ENCODE measurements at regions not wholly inside any gene's neighbourhood (a gene's known extent, or its start where the extent isn't known, plus 50 kb on each side); places are given as distances from the start of the nearest gene placed in this dataset.

- no peaks in the 10 kb centered on the region for H3K36me3 ChIP-seq (ENCODE audit: insufficient read depth, low read length, poor library complexity, severe bottlenecking)
- CTCF ChIA-PET: no interaction called here
- no peaks in the 10 kb centered on the region for H3K4me1 ChIP-seq (ENCODE audit: insufficient read depth, low read length, poor library complexity, severe bottlenecking)
- H3K27me3 ChIP-seq (replicated peaks; ENCODE audit: insufficient read depth, low read depth, low read length, poor library complexity): no peaks in the 10 kb centered on the region
- DNase-seq (ENCODE audit: low spot score): no peak
- POLR2A ChIA-PET (ENCODE audit: low non-redundant PET): no interaction called here
- TF ChIP-seq EZH2 (IDR thresholded peaks at IDR 0.05; ENCODE audit: borderline replicate concordance, low read depth, low read length, poor library complexity, severe bottlenecking): no peak
- TF ChIP-seq CTCF (conservative IDR thresholded peaks at IDR 0.05; ENCODE audit: low read depth, low read length): no peak
- no peaks in the 10 kb centered on the region for H3K9me3 ChIP-seq (ENCODE audit: low read depth, low read length, poor library complexity, severe bottlenecking)
- intact Hi-C loops (cut with micrococcal nuclease; ENCODE audit: unreplicated experiment): no loop called here
- no peak overlapping the region for H3K4me3 ChIP-seq (ENCODE audit: low read depth, low read length, poor library complexity, severe bottlenecking)
- BruUV-seq (replicated peaks): no TSS peak
- no peak overlapping the region for H3K27ac ChIP-seq (ENCODE audit: low read depth, low read length, poor library complexity, severe bottlenecking)
Observed at GRCh38 chr3:145906301-145906700, 254.7 kb downstream of the PLOD2 start.

- H3K4me3 ChIP-seq (ENCODE audit: low read depth, low read length, poor library complexity, severe bottlenecking): no peak overlapping the region
- BruUV-seq (replicated peaks): no TSS peak
- H3K4me1 ChIP-seq (ENCODE audit: insufficient read depth, low read length, poor library complexity, severe bottlenecking): no peaks in the 10 kb centered on the region
- ChIA-PET POLR2A (ENCODE audit: low non-redundant PET) (no interaction called here), CTCF (no interaction called here)
- no peaks in the 10 kb centered on the region for H3K36me3 ChIP-seq (ENCODE audit: insufficient read depth, low read length, poor library complexity, severe bottlenecking)
- H3K9me3 ChIP-seq (ENCODE audit: low read depth, low read length, poor library complexity, severe bottlenecking): no peaks in the 10 kb centered on the region
- no peak overlapping the region for H3K27ac ChIP-seq (ENCODE audit: low read depth, low read length, poor library complexity, severe bottlenecking)
- H3K27me3 ChIP-seq (replicated peaks; ENCODE audit: insufficient read depth, low read depth, low read length, poor library complexity): no peaks in the 10 kb centered on the region
- no peak for TF ChIP-seq EZH2 (IDR thresholded peaks at IDR 0.05; ENCODE audit: borderline replicate concordance, low read depth, low read length, poor library complexity, severe bottlenecking)
- TF ChIP-seq CTCF (conservative IDR thresholded peaks at IDR 0.05; ENCODE audit: low read depth, low read length): no peak
- DNase-seq (ENCODE audit: low spot score): no peak
- intact Hi-C loops (cut with micrococcal nuclease; ENCODE audit: unreplicated experiment): no loop called here
Observed at GRCh38 chr3:145906755-145907154, 254.2 kb downstream of the PLOD2 start.

DNA sequence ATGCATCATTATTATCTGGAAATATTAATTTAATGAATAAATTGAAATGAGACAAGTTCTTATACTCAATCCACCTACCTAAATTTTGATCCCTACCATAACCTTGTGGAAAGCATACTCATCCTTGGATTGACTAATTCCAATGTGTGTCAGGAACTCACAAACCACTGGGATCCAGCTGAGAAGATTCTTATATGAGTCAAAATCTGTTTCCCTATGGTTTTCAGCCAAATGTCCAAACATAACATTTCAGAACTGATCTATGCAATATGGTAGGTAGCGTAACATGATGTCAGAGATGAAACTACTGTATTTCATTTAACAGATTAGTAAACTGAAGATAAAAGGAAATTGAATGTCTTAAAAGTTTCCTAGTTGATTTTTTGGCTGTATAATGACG is 250.0 kb downstream of the PLOD2 start:
- no peak for TF ChIP-seq EZH2 (IDR thresholded peaks at IDR 0.05; ENCODE audit: borderline replicate concordance, low read depth, low read length, poor library complexity, severe bottlenecking)
- TF ChIP-seq CTCF (conservative IDR thresholded peaks at IDR 0.05; ENCODE audit: low read depth, low read length): no peak
- ChIA-PET CTCF (no interaction called here), POLR2A (ENCODE audit: low non-redundant PET) (no interaction called here)
- no peaks in the 10 kb centered on the region for H3K4me1 ChIP-seq (ENCODE audit: insufficient read depth, low read length, poor library complexity, severe bottlenecking)
- H3K36me3 ChIP-seq (ENCODE audit: insufficient read depth, low read length, poor library complexity, severe bottlenecking): no peaks in the 10 kb centered on the region
- no peak overlapping the region for H3K27ac ChIP-seq (ENCODE audit: low read depth, low read length, poor library complexity, severe bottlenecking)
- no TSS peak for BruUV-seq (replicated peaks)
- no peak for DNase-seq (ENCODE audit: low spot score)
- no peak overlapping the region for H3K4me3 ChIP-seq (ENCODE audit: low read depth, low read length, poor library complexity, severe bottlenecking)
- no peaks in the 10 kb centered on the region for H3K27me3 ChIP-seq (replicated peaks; ENCODE audit: insufficient read depth, low read depth, low read length, poor library complexity)
- intact Hi-C loops (cut with micrococcal nuclease; ENCODE audit: unreplicated experiment): no loop called here
- H3K9me3 ChIP-seq (ENCODE audit: low read depth, low read length, poor library complexity, severe bottlenecking): no peaks in the 10 kb centered on the region

Data from A673 (cell line).